ENCODE measurements at regions not wholly inside any gene's neighbourhood (a gene's known extent, or its start where the extent isn't known, plus 50 kb on each side); places are given as distances from the start of the nearest gene placed in this dataset.

GRCh38 chr6:165936096-165936495 is 231.6 kb downstream of the TBXT start:
- POLR2A ChIA-PET, result no interaction called here
- CTCF ChIA-PET, result no interaction called here
- TF ChIP-seq ELF4 (IDR thresholded peaks at IDR 0.05) (no peak), HDGF (IDR thresholded peaks at IDR 0.05; ENCODE audit: borderline replicate concordance) (no peak), SP1 (IDR thresholded peaks at IDR 0.05) (no peak), TARDBP (IDR thresholded peaks at IDR 0.05) (no peak), ARNT (IDR thresholded peaks at IDR 0.05) (no peak), ZNF384 (IDR thresholded peaks at IDR 0.05) (no peak)
- no peak for DNase-seq (ENCODE audit: extremely low spot score)

GRCh38 chr6:165931675-165932074 is 236.0 kb downstream of the TBXT start:
- peak; percentile 27 for DNase-seq (ENCODE audit: extremely low spot score)
- POLR2A ChIA-PET, result no interaction called here
- no peak for TF ChIP-seq FOXM1 (IDR thresholded peaks at IDR 0.05; ENCODE audit: borderline replicate concordance)
- TF ChIP-seq L3MBTL2 (conservative IDR thresholded peaks at IDR 0.05), result no peak
- TF ChIP-seq TARDBP (IDR thresholded peaks at IDR 0.05), result no peak
- no peak for TF ChIP-seq BHLHE40 (IDR thresholded peaks at IDR 0.05; ENCODE audit: borderline replicate concordance)
- no peak for TF ChIP-seq NFRKB (IDR thresholded peaks at IDR 0.05)
- no peak for TF ChIP-seq ZNF384 (IDR thresholded peaks at IDR 0.05)
- TF ChIP-seq LEF1 (IDR thresholded peaks at IDR 0.05; ENCODE audit: borderline replicate concordance), result no peak
- CTCF ChIA-PET, result interaction anchor here (0.7 kb wide), 2 partner anchors 11 to 69 kb away, joined by 3 read pairs; no protein-coding TSS in a partner anchor

GRCh38 chr6:165930668-165931214 is 236.9 kb downstream of the TBXT start:
- TF ChIP-seq FOXK2 (IDR thresholded peaks at IDR 0.05) (no peak), NFRKB (IDR thresholded peaks at IDR 0.05) (no peak), BHLHE40 (IDR thresholded peaks at IDR 0.05; ENCODE audit: borderline replicate concordance) (no peak), ARNT (IDR thresholded peaks at IDR 0.05) (no peak), LEF1 (IDR thresholded peaks at IDR 0.05; ENCODE audit: borderline replicate concordance) (no peak), ELF4 (IDR thresholded peaks at IDR 0.05) (no peak)
- CTCF ChIA-PET, result no interaction called here
- POLR2A ChIA-PET, result no interaction called here
- DNase-seq (ENCODE audit: extremely low spot score), result no peak

- CTCF ChIA-PET, result no interaction called here
- no peak for TF ChIP-seq BHLHE40 (IDR thresholded peaks at IDR 0.05; ENCODE audit: borderline replicate concordance)
- TF ChIP-seq PKNOX1 (IDR thresholded peaks at IDR 0.05), result no peak
- POLR2A ChIA-PET, result no interaction called here
- no peak for DNase-seq (ENCODE audit: extremely low spot score)
Measured at GRCh38 chr6:165929607-165930006, 238.0 kb downstream of the TBXT start.

- TF ChIP-seq TARDBP (IDR thresholded peaks at IDR 0.05), result no peak
- TF ChIP-seq ZNF384 (IDR thresholded peaks at IDR 0.05), result no peak
- TF ChIP-seq NFRKB (IDR thresholded peaks at IDR 0.05), result no peak
- no peak for TF ChIP-seq FOXM1 (IDR thresholded peaks at IDR 0.05; ENCODE audit: borderline replicate concordance)
- TF ChIP-seq ELF4 (IDR thresholded peaks at IDR 0.05), result no peak
- no peak for TF ChIP-seq LEF1 (IDR thresholded peaks at IDR 0.05; ENCODE audit: borderline replicate concordance)
- no peak for TF ChIP-seq SUZ12 (IDR thresholded peaks at IDR 0.05)
- TF ChIP-seq SP1 (IDR thresholded peaks at IDR 0.05), result no peak
- no peak for TF ChIP-seq HDGF (IDR thresholded peaks at IDR 0.05; ENCODE audit: borderline replicate concordance)
- TF ChIP-seq PKNOX1 (IDR thresholded peaks at IDR 0.05), result no peak
- TF ChIP-seq BHLHE40 (IDR thresholded peaks at IDR 0.05; ENCODE audit: borderline replicate concordance), result no peak
- TF ChIP-seq FOXK2 (IDR thresholded peaks at IDR 0.05), result no peak
- no peak for TF ChIP-seq ARNT (IDR thresholded peaks at IDR 0.05)
- TF ChIP-seq FOXA1 (IDR thresholded peaks at IDR 0.05), result no peak
- TF ChIP-seq CTBP1 (IDR thresholded peaks at IDR 0.05; ENCODE audit: borderline replicate concordance), result no peak
- DNase-seq (ENCODE audit: extremely low spot score), result no peak
- POLR2A ChIA-PET, result no interaction called here
- CTCF ChIA-PET, result no interaction called here
Measured at GRCh38 chr6:165926378-165926777, 241.3 kb downstream of the TBXT start.

- ChIA-PET CTCF (no interaction called here), POLR2A (no interaction called here)
- DNase-seq (ENCODE audit: extremely low spot score), result no peak
- TF ChIP-seq NFRKB (IDR thresholded peaks at IDR 0.05), result no peak
- no peak for TF ChIP-seq ZNF384 (IDR thresholded peaks at IDR 0.05)
- TF ChIP-seq BHLHE40 (IDR thresholded peaks at IDR 0.05; ENCODE audit: borderline replicate concordance), result no peak
- no peak for TF ChIP-seq ELF4 (IDR thresholded peaks at IDR 0.05)
- TF ChIP-seq LEF1 (IDR thresholded peaks at IDR 0.05; ENCODE audit: borderline replicate concordance), result no peak
- TF ChIP-seq SUZ12 (IDR thresholded peaks at IDR 0.05), result no peak
- no peak for TF ChIP-seq SP1 (IDR thresholded peaks at IDR 0.05)
- no peak for TF ChIP-seq CTBP1 (IDR thresholded peaks at IDR 0.05; ENCODE audit: borderline replicate concordance)
- TF ChIP-seq PKNOX1 (IDR thresholded peaks at IDR 0.05), result no peak
Measured at GRCh38 chr6:165925474-165926156, 242.0 kb downstream of the TBXT start.

GRCh38 chr6:165922309-165922794 is 245.3 kb downstream of the TBXT start:
- ChIA-PET CTCF (no interaction called here), POLR2A (no interaction called here)
- no peak for TF ChIP-seq BHLHE40 (IDR thresholded peaks at IDR 0.05; ENCODE audit: borderline replicate concordance)
- no peak for TF ChIP-seq ARNT (IDR thresholded peaks at IDR 0.05)
- TF ChIP-seq LEF1 (IDR thresholded peaks at IDR 0.05; ENCODE audit: borderline replicate concordance), result no peak
- TF ChIP-seq FOXA1 (IDR thresholded peaks at IDR 0.05), result no peak
- no peak for TF ChIP-seq TARDBP (IDR thresholded peaks at IDR 0.05)
- no peak for TF ChIP-seq FOXM1 (IDR thresholded peaks at IDR 0.05; ENCODE audit: borderline replicate concordance)
- no peak for TF ChIP-seq CTBP1 (IDR thresholded peaks at IDR 0.05; ENCODE audit: borderline replicate concordance)
- no peak for TF ChIP-seq HDGF (IDR thresholded peaks at IDR 0.05; ENCODE audit: borderline replicate concordance)
- TF ChIP-seq NFRKB (IDR thresholded peaks at IDR 0.05), result no peak
- no peak for TF ChIP-seq SP1 (IDR thresholded peaks at IDR 0.05)
- TF ChIP-seq L3MBTL2 (conservative IDR thresholded peaks at IDR 0.05), result no peak
- TF ChIP-seq ELF4 (IDR thresholded peaks at IDR 0.05), result no peak
- no peak for TF ChIP-seq PKNOX1 (IDR thresholded peaks at IDR 0.05)
- TF ChIP-seq SUZ12 (IDR thresholded peaks at IDR 0.05), result no peak
- TF ChIP-seq FOXK2 (IDR thresholded peaks at IDR 0.05), result no peak
- no peak for DNase-seq (ENCODE audit: extremely low spot score)

Measured in HEK293T (cell line).